ENCODE measurements at regions not wholly inside any gene's neighbourhood (a gene's known extent, or its start where the extent isn't known, plus 50 kb on each side); places are given as distances from the start of the nearest gene placed in this dataset.

- intact Hi-C loops (cut with micrococcal nuclease; ENCODE audit: unreplicated experiment) (no loop called here), in situ Hi-C loops (cut with MboI) (no loop called here)
- H3K4me1 ChIP-seq (ENCODE audit: control insufficient read depth, insufficient read depth, low read length) = no peaks in the 10 kb centered on the region
- H3K4me2 ChIP-seq (ENCODE audit: control insufficient read depth, insufficient read depth) = no peak overlapping the region
- no peak overlapping the region for H2AFZ ChIP-seq (ENCODE audit: control insufficient read depth, low read depth, low read length)
- ATAC-seq (no peak), FAIRE-seq (no peak), DNase-seq (ENCODE audit: low read depth, low spot score) (no peak)
- SMC1A ChIA-PET (ENCODE audit: uncharacterized antibody, unreplicated experiment) = no interaction called here
- TF ChIP-seq BCLAF1 (IDR thresholded peaks at IDR 0.05) (no peak), SMARCA5 (IDR thresholded peaks at IDR 0.05) (no peak), MYB (IDR thresholded peaks at IDR 0.05; ENCODE audit: borderline replicate concordance, low read depth, low read length) (no peak), PML (IDR thresholded peaks at IDR 0.05; ENCODE audit: low read length) (no peak), FOS (IDR thresholded peaks at IDR 0.05; ENCODE audit: borderline replicate concordance, extremely low read depth, insufficient read length) (no peak), NFYB (IDR thresholded peaks at IDR 0.05; ENCODE audit: insufficient read depth, low read depth, low read length) (no peak), JUND (IDR thresholded peaks at IDR 0.05; ENCODE audit: low read depth, low read length) (no peak), CHD4 (IDR thresholded peaks at IDR 0.05) (no peak), CBX3 (IDR thresholded peaks at IDR 0.05; ENCODE audit: borderline replicate concordance, low read depth) (no peak), ZBTB40 (IDR thresholded peaks at IDR 0.05; ENCODE audit: borderline replicate concordance) (no peak), POU2F2 (IDR thresholded peaks at IDR 0.05; ENCODE audit: borderline replicate concordance, low read depth, low read length) (no peak), ELK1 (IDR thresholded peaks at IDR 0.05; ENCODE audit: low read depth, low read length) (no peak)
- no peak overlapping the region for H3K27ac ChIP-seq (ENCODE audit: control insufficient read depth, insufficient read depth)
- no peak overlapping the region for H3K9ac ChIP-seq (ENCODE audit: control insufficient read depth, insufficient read depth, low read length)
- POLR2A ChIA-PET = no interaction called here
- no peaks in the 10 kb centered on the region for H4K20me1 ChIP-seq (ENCODE audit: control insufficient read depth, insufficient read depth)
- no peak overlapping the region for H3K4me3 ChIP-seq
- H3K36me3 ChIP-seq (ENCODE audit: control insufficient read depth in 2 of 2, insufficient read depth in 2 of 2, low read length in 1 of 2) = no peaks in the 10 kb centered on the region
- CTCF ChIA-PET = no interaction called here
- no peaks in the 10 kb centered on the region for H3K9me3 ChIP-seq (replicated peaks; ENCODE audit: control insufficient read depth, insufficient read depth, low read length)
- RAD21 ChIA-PET (ENCODE audit: unreplicated experiment) = no interaction called here
- no peaks in the 10 kb centered on the region for H3K79me2 ChIP-seq (ENCODE audit: control insufficient read depth, insufficient read depth, low read length)
- no peaks in the 10 kb centered on the region; a peak in 1 of 4 replicates for H3K27me3 ChIP-seq (replicated peaks in 1 of 2; ENCODE audit: control insufficient read depth in 2 of 2, insufficient read depth in 2 of 2, low read length in 1 of 2)
- WGBS (ENCODE audit: insufficient coverage, insufficient replicate concordance, low lambda C conversion rate, missing lambda C conversion rate) = 16% methylated on average over 6 of the region's 6 CpGs
- BruUV-seq (replicated peaks) = no TSS peak
Observed at GRCh38 chr18:41269294-41269693, 685.7 kb upstream of the PIK3C3 start.

Measured in GM12878 (cell line).